ENCODE measurements at regions not wholly inside any gene's neighbourhood (a gene's known extent, or its start where the extent isn't known, plus 50 kb on each side); places are given as distances from the start of the nearest gene placed in this dataset.

- TF ChIP-seq, protein P1, sequence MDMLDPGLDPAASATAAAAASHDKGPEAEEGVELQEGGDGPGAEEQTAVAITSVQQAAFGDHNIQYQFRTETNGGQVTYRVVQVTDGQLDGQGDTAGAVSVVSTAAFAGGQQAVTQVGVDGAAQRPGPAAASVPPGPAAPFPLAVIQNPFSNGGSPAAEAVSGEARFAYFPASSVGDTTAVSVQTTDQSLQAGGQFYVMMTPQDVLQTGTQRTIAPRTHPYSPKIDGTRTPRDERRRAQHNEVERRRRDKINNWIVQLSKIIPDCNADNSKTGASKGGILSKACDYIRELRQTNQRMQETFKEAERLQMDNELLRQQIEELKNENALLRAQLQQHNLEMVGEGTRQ (IDR thresholded peaks at IDR 0.05; ENCODE audit: low read length): no peak
- TF ChIP-seq, protein P2, sequence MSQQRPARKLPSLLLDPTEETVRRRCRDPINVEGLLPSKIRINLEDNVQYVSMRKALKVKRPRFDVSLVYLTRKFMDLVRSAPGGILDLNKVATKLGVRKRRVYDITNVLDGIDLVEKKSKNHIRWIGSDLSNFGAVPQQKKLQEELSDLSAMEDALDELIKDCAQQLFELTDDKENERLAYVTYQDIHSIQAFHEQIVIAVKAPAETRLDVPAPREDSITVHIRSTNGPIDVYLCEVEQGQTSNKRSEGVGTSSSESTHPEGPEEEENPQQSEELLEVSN (IDR thresholded peaks at IDR 0.05): no peak
- no peak for TF ChIP-seq BACH1 (IDR thresholded peaks at IDR 0.05; ENCODE audit: low read length)
- TF ChIP-seq, protein P3, sequence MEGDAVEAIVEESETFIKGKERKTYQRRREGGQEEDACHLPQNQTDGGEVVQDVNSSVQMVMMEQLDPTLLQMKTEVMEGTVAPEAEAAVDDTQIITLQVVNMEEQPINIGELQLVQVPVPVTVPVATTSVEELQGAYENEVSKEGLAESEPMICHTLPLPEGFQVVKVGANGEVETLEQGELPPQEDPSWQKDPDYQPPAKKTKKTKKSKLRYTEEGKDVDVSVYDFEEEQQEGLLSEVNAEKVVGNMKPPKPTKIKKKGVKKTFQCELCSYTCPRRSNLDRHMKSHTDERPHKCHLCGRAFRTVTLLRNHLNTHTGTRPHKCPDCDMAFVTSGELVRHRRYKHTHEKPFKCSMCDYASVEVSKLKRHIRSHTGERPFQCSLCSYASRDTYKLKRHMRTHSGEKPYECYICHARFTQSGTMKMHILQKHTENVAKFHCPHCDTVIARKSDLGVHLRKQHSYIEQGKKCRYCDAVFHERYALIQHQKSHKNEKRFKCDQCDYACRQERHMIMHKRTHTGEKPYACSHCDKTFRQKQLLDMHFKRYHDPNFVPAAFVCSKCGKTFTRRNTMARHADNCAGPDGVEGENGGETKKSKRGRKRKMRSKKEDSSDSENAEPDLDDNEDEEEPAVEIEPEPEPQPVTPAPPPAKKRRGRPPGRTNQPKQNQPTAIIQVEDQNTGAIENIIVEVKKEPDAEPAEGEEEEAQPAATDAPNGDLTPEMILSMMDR (IDR thresholded peaks at IDR 0.05; ENCODE audit: control extremely low read depth in 1 of 3, insufficient read depth in 1 of 3, low read depth in 1 of 3, low read length in 3 of 3): no peak
- TF ChIP-seq, protein P4, sequence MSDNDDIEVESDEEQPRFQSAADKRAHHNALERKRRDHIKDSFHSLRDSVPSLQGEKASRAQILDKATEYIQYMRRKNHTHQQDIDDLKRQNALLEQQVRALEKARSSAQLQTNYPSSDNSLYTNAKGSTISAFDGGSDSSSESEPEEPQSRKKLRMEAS (IDR thresholded peaks at IDR 0.05): no peak
- no peak for TF ChIP-seq EZH2 (IDR thresholded peaks at IDR 0.05; ENCODE audit: low read depth, low read length, severe bottlenecking)
- no peak for TF ChIP-seq RXRA (IDR thresholded peaks at IDR 0.05; ENCODE audit: insufficient read depth, low read depth, low read length)
- TF ChIP-seq TBP (IDR thresholded peaks at IDR 0.05; ENCODE audit: low read depth, low read length): no peak
- no peak for TF ChIP-seq CBX8 (IDR thresholded peaks at IDR 0.05; ENCODE audit: borderline replicate concordance, low read depth, low read length)
- no peak for TF ChIP-seq BRCA1 (IDR thresholded peaks at IDR 0.05; ENCODE audit: low read depth, low read length)
- TF ChIP-seq SP2 (IDR thresholded peaks at IDR 0.05; ENCODE audit: low read length): no peak
- TF ChIP-seq EGR1 (IDR thresholded peaks at IDR 0.05; ENCODE audit: borderline replicate concordance, low read depth, low read length): no peak
- TF ChIP-seq SIN3A (conservative IDR thresholded peaks at IDR 0.05 in 1 of 2, IDR thresholded peaks at IDR 0.05 in 1 of 2; ENCODE audit: low read depth in 1 of 2, low read length in 2 of 2): no peak
Measured at GRCh38 chr4:31261632-31262031, 541.5 kb downstream of the PCDH7 start.
